Omental fat pad (tissue), 3 donors: ENCODE measurements at regions not wholly inside any gene's neighbourhood (a gene's known extent, or its start where the extent isn't known, plus 50 kb on each side); places are given as distances from the start of the nearest gene placed in this dataset.

Experiments
- ATAC-seq: fragments of 150-250 bp; one replicate; pipeline ENCODE4 v1.9.1; 2016; ENCODE audit warnings: mild to moderate bottlenecking, moderate library complexity; ENCODE audit not compliant: low FRiP score
- DNase-seq: peaks from one replicate; pipeline ENCODE4 v3.0.0-alpha.2; 2019; ENCODE audit warnings: low spot score
- TF ChIP-seq, protein P1 (sequence below), 3 donors: fragments of 450-650 bp; IDR thresholded peaks; one replicate each; pipeline ENCODE4 v1.5.1; 2016 to 2017; ENCODE audit warnings: antibody characterized with exemption in 3 of 3, mild to moderate bottlenecking in 3 of 3, moderate library complexity in 2 of 3

DNA sequence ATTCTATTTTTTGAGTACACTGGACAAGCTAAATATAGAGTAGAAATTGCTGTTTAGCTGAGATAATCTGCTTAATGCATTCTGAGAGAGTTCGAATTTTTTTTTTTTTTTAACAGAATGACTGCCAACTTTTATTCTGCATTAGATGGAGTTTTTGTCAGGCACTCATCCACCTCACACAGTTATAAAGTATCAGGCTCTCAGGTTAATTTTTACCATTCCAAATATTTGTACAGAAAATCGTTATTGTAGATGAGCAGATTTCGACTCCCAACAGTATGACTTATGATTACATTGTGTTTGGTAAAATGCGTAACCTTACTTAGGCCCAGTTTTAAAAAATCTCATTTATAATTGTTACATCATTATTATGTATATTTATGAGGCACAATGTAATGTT is 1731.0 kb downstream of the GRIK2 start:
- ATAC-seq, result no peak
- DNase-seq, result no peak
- TF ChIP-seq, protein P1, sequence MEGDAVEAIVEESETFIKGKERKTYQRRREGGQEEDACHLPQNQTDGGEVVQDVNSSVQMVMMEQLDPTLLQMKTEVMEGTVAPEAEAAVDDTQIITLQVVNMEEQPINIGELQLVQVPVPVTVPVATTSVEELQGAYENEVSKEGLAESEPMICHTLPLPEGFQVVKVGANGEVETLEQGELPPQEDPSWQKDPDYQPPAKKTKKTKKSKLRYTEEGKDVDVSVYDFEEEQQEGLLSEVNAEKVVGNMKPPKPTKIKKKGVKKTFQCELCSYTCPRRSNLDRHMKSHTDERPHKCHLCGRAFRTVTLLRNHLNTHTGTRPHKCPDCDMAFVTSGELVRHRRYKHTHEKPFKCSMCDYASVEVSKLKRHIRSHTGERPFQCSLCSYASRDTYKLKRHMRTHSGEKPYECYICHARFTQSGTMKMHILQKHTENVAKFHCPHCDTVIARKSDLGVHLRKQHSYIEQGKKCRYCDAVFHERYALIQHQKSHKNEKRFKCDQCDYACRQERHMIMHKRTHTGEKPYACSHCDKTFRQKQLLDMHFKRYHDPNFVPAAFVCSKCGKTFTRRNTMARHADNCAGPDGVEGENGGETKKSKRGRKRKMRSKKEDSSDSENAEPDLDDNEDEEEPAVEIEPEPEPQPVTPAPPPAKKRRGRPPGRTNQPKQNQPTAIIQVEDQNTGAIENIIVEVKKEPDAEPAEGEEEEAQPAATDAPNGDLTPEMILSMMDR (IDR thresholded peaks at IDR 0.05), result no peak

DNA sequence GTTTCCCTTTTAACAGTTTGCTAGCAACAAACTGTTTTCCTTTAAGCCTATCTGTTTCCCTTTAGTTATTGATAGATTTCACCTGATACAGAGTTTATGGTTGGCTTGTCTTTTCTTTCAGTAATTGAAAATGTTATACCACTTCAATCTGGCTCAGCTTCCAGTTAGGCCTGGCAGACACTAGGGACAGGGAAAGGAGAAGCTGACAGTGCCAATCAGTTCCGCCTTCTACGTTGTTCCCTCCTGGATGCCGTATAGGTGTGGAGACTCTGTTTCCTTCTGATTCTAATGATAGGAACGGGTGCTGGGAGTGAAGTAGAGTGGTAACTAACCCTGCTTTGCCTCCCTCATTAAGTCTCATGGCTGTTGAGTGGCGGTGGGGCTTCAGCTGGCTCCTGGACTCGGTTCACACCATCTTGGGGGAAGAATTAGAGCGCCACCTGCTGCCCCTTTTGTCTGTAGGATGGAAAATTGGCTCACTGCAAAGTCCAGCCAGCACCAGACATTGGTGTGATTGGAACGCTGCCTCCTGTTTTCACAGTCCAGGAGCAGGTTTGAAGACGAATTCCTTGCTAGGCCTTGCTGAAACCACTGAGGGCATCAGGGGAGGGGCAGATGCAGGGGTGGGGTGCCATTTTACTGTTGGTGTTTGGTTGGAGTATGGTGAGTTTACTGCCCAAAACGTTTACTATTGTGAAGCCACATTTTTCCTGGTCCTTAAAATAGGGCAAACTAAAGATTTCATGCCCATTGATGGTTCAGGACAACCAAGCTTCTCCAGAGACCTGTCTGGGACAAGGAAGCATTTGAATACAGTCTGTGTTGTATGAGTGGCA is 1729.5 kb downstream of the GRIK2 start:
- TF ChIP-seq, protein P1 (IDR thresholded peaks at IDR 0.05), result no peak
- DNase-seq (no peak), ATAC-seq (no peak)

DNA sequence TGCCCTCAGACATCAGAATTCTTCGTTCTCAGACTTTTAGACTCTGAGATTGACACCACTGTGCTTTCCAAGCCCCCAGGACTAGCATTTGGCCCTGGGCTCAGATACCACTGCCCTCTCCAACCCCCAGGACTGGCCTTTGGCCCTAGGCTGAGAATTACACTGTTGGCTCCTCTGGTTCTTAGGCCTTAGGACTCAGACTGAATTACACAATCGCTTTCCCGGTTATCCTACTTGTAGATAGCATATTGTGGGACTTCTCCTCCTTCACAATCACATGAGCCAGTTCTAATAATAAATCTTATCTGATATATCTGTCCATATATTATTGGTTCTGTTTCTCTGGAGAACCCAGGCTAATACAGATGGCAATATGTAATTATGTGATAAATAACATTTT is 1725.5 kb downstream of the GRIK2 start:
- ATAC-seq (no peak), DNase-seq (no peak)
- TF ChIP-seq, protein P1 (IDR thresholded peaks at IDR 0.05), result no peak

DNA sequence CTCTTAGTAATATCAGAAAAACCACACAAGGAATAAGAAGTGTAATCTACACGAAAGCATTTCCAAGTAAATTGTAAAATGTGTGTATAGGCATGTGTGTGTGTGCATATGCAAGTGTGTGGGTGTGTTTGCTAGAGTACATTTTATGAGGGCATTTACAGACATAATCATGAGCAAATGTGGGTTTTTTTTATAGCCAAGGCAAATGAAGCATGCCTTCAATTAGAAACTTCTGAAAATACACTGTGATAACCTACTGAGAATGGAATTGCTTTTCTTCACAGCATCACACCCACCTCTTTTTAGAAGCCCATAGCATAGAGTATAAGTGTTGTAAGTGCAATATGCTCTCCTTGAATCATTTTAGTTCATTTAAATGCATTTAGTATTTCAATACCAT is 1721.1 kb downstream of the GRIK2 start:
- TF ChIP-seq, protein P1 (IDR thresholded peaks at IDR 0.05), result no peak
- no peak for DNase-seq
- ATAC-seq, result no peak

DNA sequence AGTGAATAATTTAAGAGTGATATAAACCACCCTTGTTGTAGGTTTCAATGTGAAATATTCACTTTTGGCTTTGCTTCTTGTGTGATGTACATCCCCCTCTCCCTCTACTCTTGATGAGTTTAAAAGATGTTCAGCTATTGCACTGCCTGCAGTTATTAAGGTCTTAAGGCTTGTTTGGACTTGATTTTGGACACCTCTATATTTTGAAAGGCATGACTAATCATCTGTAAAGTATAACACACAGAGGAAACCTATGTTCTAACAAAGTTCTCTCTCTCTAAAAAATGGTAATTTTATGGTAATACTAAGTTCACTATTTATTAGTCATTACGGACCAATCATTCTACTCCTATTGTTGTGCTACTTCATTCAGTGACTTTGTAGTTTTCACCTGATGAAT is 1719.9 kb downstream of the GRIK2 start:
- TF ChIP-seq, protein P1 (IDR thresholded peaks at IDR 0.05), result no peak
- DNase-seq, result no peak
- no peak for ATAC-seq

DNA sequence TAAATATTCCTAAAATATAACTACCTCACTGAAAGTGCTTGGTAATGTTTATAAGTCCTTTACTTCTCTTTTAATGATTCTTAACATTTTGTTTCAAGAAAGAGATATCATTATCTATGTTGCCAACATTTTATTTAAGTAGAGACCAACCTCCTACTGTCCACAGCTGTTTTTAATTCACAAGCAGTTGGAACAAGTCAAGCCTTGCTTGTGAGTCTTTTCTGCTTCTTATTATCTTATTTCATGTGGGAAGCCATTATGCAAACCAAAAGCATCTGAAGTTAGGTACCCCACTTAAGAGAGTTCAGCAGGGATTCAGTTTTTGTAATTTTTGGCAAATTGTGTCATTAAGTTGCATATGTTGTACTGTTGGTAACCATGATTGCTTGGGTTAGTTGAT is 1714.5 kb downstream of the GRIK2 start:
- ATAC-seq, result no peak
- TF ChIP-seq, protein P1 (IDR thresholded peaks at IDR 0.05), result no peak
- no peak for DNase-seq

DNA sequence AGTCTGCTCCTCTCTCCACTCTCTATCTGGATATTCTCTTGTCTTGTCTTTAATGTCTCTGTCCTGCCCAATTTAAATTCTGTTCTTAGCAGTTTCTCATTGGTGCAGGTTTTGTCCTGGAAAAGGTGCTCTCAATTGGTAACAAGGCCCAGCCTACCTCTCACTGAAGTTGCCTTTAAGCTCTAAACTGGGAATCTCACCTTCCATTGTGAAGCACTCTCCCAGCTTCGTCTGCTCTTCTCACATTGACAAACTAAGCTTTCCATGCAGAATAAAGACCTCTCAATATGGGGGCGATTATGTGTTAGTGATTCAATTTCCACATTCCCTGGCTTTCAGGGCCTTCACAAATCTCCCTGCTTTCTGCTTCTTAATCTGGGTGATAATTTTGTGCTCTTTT is 1712.2 kb downstream of the GRIK2 start:
- ATAC-seq (no peak), DNase-seq (no peak)
- TF ChIP-seq, protein P1 (IDR thresholded peaks at IDR 0.05), result no peak
